GM19351 (cell line): ENCODE measurements at regions not wholly inside any gene's neighbourhood (a gene's known extent, or its start where the extent isn't known, plus 50 kb on each side); places are given as distances from the start of the nearest gene placed in this dataset.
"Not testable (repeated sequence)": the region's sequence is repeated elsewhere in the genome, so short reads cannot be mapped to it uniquely, and the experiment has no call there.

Experiments used
- ATAC-seq: cut with Tn5 transposase; IDR thresholded peaks from one replicate; pipeline ENCODE4 v1.9.1; 2021; ENCODE audit warnings: mild to moderate bottlenecking, moderate library complexity; ENCODE audit not compliant: unreplicated experiment

GRCh38 chr6:119533603-119534279 is 184.2 kb upstream of the MAN1A1 start:
- peak; percentile 82 for ATAC-seq

GRCh38 chr6:119527231-119527578 is 177.6 kb upstream of the MAN1A1 start:
- no peak for ATAC-seq

- no peak for ATAC-seq
These were observed 177.1 kb upstream of the MAN1A1 start for GRCh38 chr6:119526561-119527230.

GRCh38 chr6:119524410-119524809 is 174.8 kb upstream of the MAN1A1 start:
- no peak for ATAC-seq

- no peak for ATAC-seq
These were observed 174.0 kb upstream of the MAN1A1 start for GRCh38 chr6:119523556-119523955.

- ATAC-seq = no peak
These were observed 171.7 kb upstream of the MAN1A1 start for GRCh38 chr6:119521251-119521650.

GRCh38 chr6:119517428-119517827 is 167.9 kb upstream of the MAN1A1 start:
- ATAC-seq = peak; percentile 63

- no peak for ATAC-seq
These were observed 164.8 kb upstream of the MAN1A1 start for GRCh38 chr6:119514345-119514744.

- ATAC-seq = no peak
These were observed 161.5 kb upstream of the MAN1A1 start for GRCh38 chr6:119511024-119511423.

GRCh38 chr6:119510246-119510645 is 160.7 kb upstream of the MAN1A1 start:
- ATAC-seq = no peak

GRCh38 chr6:119506631-119507174 is 157.1 kb upstream of the MAN1A1 start:
- no peak for ATAC-seq

GRCh38 chr6:119501798-119502483 is 152.4 kb upstream of the MAN1A1 start:
- peak; percentile 93 for ATAC-seq

- no peak for ATAC-seq
These were observed 150.2 kb upstream of the MAN1A1 start for GRCh38 chr6:119499797-119500196.

GRCh38 chr6:119497988-119498727 is 148.6 kb upstream of the MAN1A1 start:
- ATAC-seq = no peak

- ATAC-seq = no peak
These were observed 145.7 kb upstream of the MAN1A1 start for GRCh38 chr6:119495230-119495683.

- no peak for ATAC-seq
These were observed 144.4 kb upstream of the MAN1A1 start for GRCh38 chr6:119493980-119494379.

GRCh38 chr6:119491112-119491511 is 141.6 kb upstream of the MAN1A1 start:
- ATAC-seq = not testable (repeated sequence)

GRCh38 chr6:119490050-119490449 is 140.5 kb upstream of the MAN1A1 start:
- not testable (repeated sequence) for ATAC-seq

GRCh38 chr6:119484598-119484997 is 135.0 kb upstream of the MAN1A1 start:
- no peak for ATAC-seq

- no peak for ATAC-seq
These were observed 134.3 kb upstream of the MAN1A1 start for GRCh38 chr6:119483908-119484307.

- no peak for ATAC-seq
These were observed 133.3 kb upstream of the MAN1A1 start for GRCh38 chr6:119482850-119483285.
